ELF-1 (cell line): ENCODE measurements at regions not wholly inside any gene's neighbourhood (a gene's known extent, or its start where the extent isn't known, plus 50 kb on each side); places are given as distances from the start of the nearest gene placed in this dataset.
A peak's percentile ranks its signal among the peaks of the same experiment; 100 is the strongest.
"Not testable (repeated sequence)": the region's sequence is repeated elsewhere in the genome, so short reads cannot be mapped to it uniquely, and the experiment has no call there.

ENCODE experiments used
- DNase-seq: peaks from one replicate; pipeline ENCODE4 v3.0.0-alpha.2; 2016; ENCODE audit warnings: low read depth, low spot score

DNA sequence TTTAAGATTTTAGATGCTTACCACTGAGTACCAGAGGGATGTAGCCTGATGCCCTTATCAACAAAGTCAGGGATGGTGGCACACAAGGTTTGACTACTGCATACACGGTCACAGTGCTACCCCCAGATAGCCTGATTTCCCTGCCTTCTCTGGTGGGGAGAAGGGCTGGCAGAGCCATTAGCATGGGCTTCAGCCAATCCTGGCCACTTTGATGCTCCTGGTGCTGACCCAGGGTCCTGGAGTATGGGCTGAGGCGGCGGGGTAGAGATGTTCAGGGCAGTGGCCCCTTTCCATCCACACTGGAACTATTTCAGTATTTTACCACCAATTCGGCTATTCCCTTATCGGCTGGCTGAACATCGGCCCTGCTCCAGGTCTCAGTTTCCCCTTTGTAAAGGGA lies 83.2 kb downstream of the POTEB3 start:
- not testable (repeated sequence) for DNase-seq

DNA sequence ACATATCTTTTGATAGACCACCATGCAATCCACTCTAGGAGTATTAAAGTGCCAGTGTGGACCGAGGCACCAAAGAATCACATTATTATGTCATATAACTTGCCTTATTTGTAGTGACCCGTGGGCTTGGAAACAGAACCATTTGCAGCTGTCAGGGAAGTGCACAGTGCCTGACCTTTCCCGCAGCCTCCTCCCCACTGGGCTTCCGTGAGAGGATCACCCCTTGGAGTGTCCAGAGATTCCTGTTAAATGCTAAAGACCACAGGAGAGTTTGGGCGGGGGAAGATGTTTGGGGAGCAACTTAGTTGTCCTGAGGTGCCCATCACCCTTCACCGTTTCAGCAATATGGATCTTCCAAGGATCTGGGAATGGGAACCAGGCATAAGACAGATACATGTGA lies 84.4 kb downstream of the POTEB3 start:
- DNase-seq = not testable (repeated sequence)

- DNase-seq = not testable (repeated sequence)
Observed at GRCh38 chr15:21354597-21354996, 85.7 kb downstream of the POTEB3 start.

DNA sequence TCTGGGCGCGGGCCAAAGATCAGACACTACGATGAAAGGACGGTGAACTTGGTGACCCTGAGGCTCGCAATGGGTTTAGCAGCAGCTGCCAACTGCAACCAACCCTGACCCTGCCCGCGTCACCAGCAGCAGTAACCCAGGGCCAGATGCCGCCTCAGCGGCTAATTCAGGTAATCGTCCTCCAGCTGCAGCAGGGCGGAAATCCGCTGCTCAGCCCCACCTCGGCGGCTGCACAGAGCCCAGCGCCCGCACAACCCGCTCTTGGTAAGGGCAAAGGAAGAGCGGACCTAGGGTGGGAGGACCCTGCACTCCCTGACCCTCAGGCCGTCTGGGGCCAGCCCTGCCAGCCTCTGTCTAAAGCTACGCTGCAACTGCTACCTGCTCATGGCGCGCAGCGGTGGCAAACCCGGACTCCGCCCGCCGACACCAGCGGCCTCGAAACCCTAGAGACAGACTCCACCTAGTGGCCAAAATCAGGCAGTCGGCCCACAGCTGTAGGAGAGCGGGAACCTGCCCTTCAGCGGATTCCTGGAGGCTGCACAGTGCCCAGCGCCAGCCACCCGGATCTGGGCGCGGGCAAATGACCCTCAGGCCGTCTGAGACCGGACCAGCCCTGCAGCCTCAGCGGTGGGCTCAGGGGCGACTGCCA lies 87.5 kb downstream of the POTEB3 start:
- DNase-seq = not testable (repeated sequence)

GRCh38 chr15:21344960-21345359 lies 95.3 kb downstream of the POTEB3 start:
- DNase-seq = peak; percentile 14

GRCh38 chr15:21344500-21344899 lies 95.8 kb downstream of the POTEB3 start:
- not testable (repeated sequence) for DNase-seq

DNA sequence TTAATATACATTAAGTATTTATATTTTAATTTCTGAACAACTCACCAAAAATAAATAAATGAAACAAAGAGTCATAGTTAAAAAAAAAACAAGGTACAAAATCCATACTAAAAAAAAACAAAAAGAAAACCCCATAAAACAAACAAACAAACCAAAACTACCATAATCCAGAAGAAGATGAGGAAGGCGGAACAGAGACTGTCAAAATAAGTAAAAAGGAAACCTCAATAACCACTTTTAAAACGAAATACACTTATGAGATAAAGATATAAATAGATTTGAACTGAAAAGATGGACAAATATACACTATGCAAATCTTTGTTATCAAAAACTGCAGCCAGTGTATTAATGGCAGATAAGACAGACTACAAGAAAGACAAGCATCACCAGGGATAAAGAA lies 103.3 kb downstream of the POTEB3 start:
- not testable (repeated sequence) for DNase-seq

GRCh38 chr15:21324720-21325460 lies 115.4 kb downstream of the POTEB3 start:
- not testable (repeated sequence) for DNase-seq

- DNase-seq = not testable (repeated sequence)
Observed at GRCh38 chr15:21284353-21284752, 155.9 kb downstream of the POTEB3 start.

- DNase-seq = not testable (repeated sequence)
Observed at GRCh38 chr15:21283210-21283609, 157.1 kb downstream of the POTEB3 start.

DNA sequence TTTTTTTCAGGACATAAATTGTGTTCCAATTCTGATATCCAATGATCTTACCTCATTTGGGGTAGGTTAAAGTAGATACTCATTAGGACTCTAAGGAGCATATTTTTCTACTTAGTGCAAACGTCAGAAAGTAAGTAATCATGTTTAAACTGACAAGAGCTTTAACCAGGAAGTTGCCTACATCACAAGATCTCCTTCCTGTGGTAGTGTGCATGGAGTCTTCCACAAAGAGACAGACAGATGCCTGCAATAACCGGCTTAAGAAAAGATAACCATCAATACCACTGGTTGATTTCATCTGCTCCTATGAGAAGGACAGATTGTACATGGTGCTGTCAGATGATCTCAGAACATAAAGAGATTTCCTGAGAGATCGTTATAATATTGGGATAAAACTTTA lies 160.0 kb downstream of the POTEB3 start:
- not testable (repeated sequence) for DNase-seq

- not testable (repeated sequence) for DNase-seq
Observed at GRCh38 chr15:21272176-21272982, 167.9 kb downstream of the POTEB3 start.

DNA sequence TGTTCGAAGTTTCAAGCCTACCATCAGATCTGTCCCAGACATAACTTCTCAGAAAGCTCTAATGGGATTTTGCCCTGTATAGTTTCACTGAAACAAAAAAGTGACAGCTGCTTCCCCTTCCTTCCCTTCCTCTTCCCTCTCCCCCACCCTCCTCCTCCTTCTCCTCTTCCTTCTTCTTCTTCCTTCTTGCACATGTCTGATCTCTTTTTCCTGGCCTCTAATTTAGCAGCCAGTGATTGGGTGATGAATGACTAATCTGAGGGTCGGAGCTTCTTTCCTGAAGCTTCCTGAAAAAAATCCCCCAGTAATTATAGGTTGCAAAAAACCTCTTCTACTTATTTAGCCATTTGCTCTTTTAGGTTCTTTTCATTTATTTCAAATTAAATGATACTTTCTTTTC lies 168.7 kb downstream of the POTEB3 start:
- DNase-seq = no peak

GRCh38 chr15:21270474-21270873 lies 169.8 kb downstream of the POTEB3 start:
- no peak for DNase-seq

- not testable (repeated sequence) for DNase-seq
Observed at GRCh38 chr15:21269673-21270072, 170.6 kb downstream of the POTEB3 start.

DNA sequence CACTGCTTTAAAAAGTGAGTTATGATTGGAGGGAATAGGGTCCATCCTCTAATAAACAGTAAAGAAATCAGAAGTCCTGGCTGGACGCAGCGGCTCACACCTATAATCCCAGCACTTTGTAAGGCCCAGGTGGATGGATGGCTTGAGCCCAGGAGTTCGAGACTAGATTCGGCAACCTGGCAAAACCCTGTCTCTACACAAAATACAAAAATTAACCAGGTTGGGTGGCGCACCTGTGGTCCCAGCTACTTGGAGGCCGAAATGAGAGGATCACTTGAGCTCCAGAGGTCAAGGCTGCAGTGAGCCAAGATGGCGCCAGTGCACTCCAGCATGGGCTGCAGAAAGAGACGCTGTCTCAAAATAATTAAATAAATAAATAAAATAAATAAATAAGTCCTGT lies 171.2 kb downstream of the POTEB3 start:
- DNase-seq = no peak

GRCh38 chr15:21268436-21268940 lies 171.8 kb downstream of the POTEB3 start:
- no peak for DNase-seq

GRCh38 chr15:21267671-21268395 lies 172.5 kb downstream of the POTEB3 start:
- no peak for DNase-seq

- no peak for DNase-seq
Observed at GRCh38 chr15:21267226-21267625, 173.1 kb downstream of the POTEB3 start.

DNA sequence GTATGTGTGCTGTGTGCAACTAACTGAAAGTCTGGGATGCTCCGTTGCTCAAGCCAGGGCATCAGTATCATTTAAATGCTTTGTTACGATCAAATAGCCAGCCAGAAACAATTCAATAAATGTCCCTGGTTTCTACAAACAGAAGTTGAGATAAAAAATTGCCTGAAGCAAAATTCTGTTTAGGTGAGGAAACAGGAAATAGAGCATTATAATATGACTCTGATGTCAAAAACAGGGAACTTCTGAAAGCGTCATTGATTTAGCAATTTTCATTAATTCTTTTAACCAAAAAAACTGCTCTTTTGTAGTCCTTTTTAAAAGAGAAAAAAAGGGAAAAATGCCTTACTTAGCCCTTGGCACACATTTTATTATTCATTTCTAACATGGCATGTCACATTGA lies 174.7 kb downstream of the POTEB3 start:
- not testable (repeated sequence) for DNase-seq

- DNase-seq = no peak
Observed at GRCh38 chr15:21262851-21263425, 177.4 kb downstream of the POTEB3 start.
